ENCODE measurements at regions not wholly inside any gene's neighbourhood (a gene's known extent, or its start where the extent isn't known, plus 50 kb on each side); places are given as distances from the start of the nearest gene placed in this dataset.

GRCh38 chr2:65498396-65498795, 66.0 kb upstream of the SPRED2 start:
- ATAC-seq, result no peak
- DNase-seq, result no peak

- DNase-seq, result no peak
- no peak for ATAC-seq
Observed at GRCh38 chr2:65495251-65495877, 63.0 kb upstream of the SPRED2 start.

- ATAC-seq, result no peak
- no peak for DNase-seq
Observed at GRCh38 chr2:65494078-65494477, 61.7 kb upstream of the SPRED2 start.

- DNase-seq (no peak), ATAC-seq (no peak)
Observed at GRCh38 chr2:65491381-65491905, 59.0 kb upstream of the SPRED2 start.

GRCh38 chr2:65490222-65490621, 57.8 kb upstream of the SPRED2 start:
- ATAC-seq, result no peak
- DNase-seq, result no peak

- DNase-seq (no peak), ATAC-seq (no peak)
Observed at GRCh38 chr2:65489269-65489668, 56.9 kb upstream of the SPRED2 start.

- DNase-seq (no peak), ATAC-seq (no peak)
Observed at GRCh38 chr2:65488527-65488926, 56.1 kb upstream of the SPRED2 start.

- no peak for DNase-seq
- ATAC-seq, result no peak
Observed at GRCh38 chr2:65487404-65487803, 55.0 kb upstream of the SPRED2 start.

- no peak for ATAC-seq
- DNase-seq, result no peak
Observed at GRCh38 chr2:65486802-65487201, 54.4 kb upstream of the SPRED2 start.

GRCh38 chr2:65486282-65486681, 53.9 kb upstream of the SPRED2 start:
- no peak for DNase-seq
- ATAC-seq, result no peak

GRCh38 chr2:65485839-65486238, 53.4 kb upstream of the SPRED2 start:
- ATAC-seq (no peak), DNase-seq (no peak)

- ATAC-seq (no peak), DNase-seq (no peak)
Observed at GRCh38 chr2:65483763-65484162, 51.4 kb upstream of the SPRED2 start.

GRCh38 chr2:65482971-65483370, 50.6 kb upstream of the SPRED2 start:
- no peak for DNase-seq
- no peak for ATAC-seq

Data from stimulated activated naive CD8-positive, alpha-beta T cell treated with anti-CD3 and anti-CD28 coated beads, Interleukin-15, Interleukin-2, amounts not matched to agents 100 U/mL and 50 U/mL, for 24 hours (primary cell).